ENCODE measurements at regions not wholly inside any gene's neighbourhood (a gene's known extent, or its start where the extent isn't known, plus 50 kb on each side); places are given as distances from the start of the nearest gene placed in this dataset. TPM values are rescaled to one million over a fixed set of nuclear protein-coding genes. Genes with fewer than 3 reads are reported as not detected.

- H4K20me1 ChIP-seq (ENCODE audit: insufficient read depth): no peaks in the 10 kb centered on the region
- H3K27me3 ChIP-seq (replicated peaks; ENCODE audit: insufficient read depth): peaks cover 27% of the 10 kb centered on the region
- no peaks in the 10 kb centered on the region for H3K36me3 ChIP-seq (ENCODE audit: low read depth)
- H3K4me3 ChIP-seq: no peak overlapping the region
- no peaks in the 10 kb centered on the region for H3K9me3 ChIP-seq (ENCODE audit: low read depth)
- H3K4me1 ChIP-seq (ENCODE audit: insufficient read depth): no peaks in the 10 kb centered on the region
- H3K4me2 ChIP-seq (ENCODE audit: unreplicated experiment): no peak overlapping the region
- H3K79me2 ChIP-seq (ENCODE audit: insufficient read depth): no peaks in the 10 kb centered on the region
- WGBS, 2 experiments (ENCODE audit: low coverage in 1 of 2, low lambda C conversion rate in 2 of 2, missing lambda C conversion rate in 2 of 2): 83% methylated on average over 4 of the region's 4 CpGs
- no peak overlapping the region for H3K9ac ChIP-seq
- no peak overlapping the region for H3K27ac ChIP-seq
- H3K9me2 ChIP-seq (ENCODE audit: insufficient read depth): 0 out of 2 replicates have a peak, but pooled peaks cover 3% of the 10 kb centered on the region
- in situ Hi-C loops (cut with MboI): no loop called here
- no peaks in the 10 kb centered on the region for H3F3A ChIP-seq (ENCODE audit: insufficient read depth)
- TF ChIP-seq EZH2 (IDR thresholded peaks at IDR 0.05; ENCODE audit: insufficient read depth, poor library complexity, severe bottlenecking) (no peak), EZH2phosphoT487 (IDR thresholded peaks at IDR 0.05; ENCODE audit: insufficient read depth, low read depth) (no peak)
- DNase-seq: no peak
- H2AFZ ChIP-seq: no peak overlapping the region
Observed at GRCh38 chr3:31476209-31476608, 56.5 kb upstream of the STT3B start.

GRCh38 chr3:31479431-31479830 is 53.3 kb upstream of the STT3B start:
- peaks cover 34% of the 10 kb centered on the region for H3K27me3 ChIP-seq (replicated peaks; ENCODE audit: insufficient read depth)
- no peak overlapping the region for H3K4me2 ChIP-seq (ENCODE audit: unreplicated experiment)
- H4K20me1 ChIP-seq (ENCODE audit: insufficient read depth): no peaks in the 10 kb centered on the region
- no peak overlapping the region for H3K27ac ChIP-seq
- DNase-seq: no peak
- no peaks in the 10 kb centered on the region for H3F3A ChIP-seq (ENCODE audit: insufficient read depth)
- in situ Hi-C loops (cut with MboI): no loop called here
- H3K4me3 ChIP-seq: no peak overlapping the region
- no peak overlapping the region for H2AFZ ChIP-seq
- H3K79me2 ChIP-seq (ENCODE audit: insufficient read depth): no peaks in the 10 kb centered on the region
- H3K9ac ChIP-seq: no peak overlapping the region
- H3K9me2 ChIP-seq (ENCODE audit: insufficient read depth): 0 out of 2 replicates have a peak, but pooled peaks cover 3% of the 10 kb centered on the region
- H3K4me1 ChIP-seq (ENCODE audit: insufficient read depth): no peaks in the 10 kb centered on the region
- 88% methylated on average over 1 of the region's 1 CpG for WGBS, 2 experiments (ENCODE audit: low coverage in 1 of 2, low lambda C conversion rate in 2 of 2, missing lambda C conversion rate in 2 of 2)
- TF ChIP-seq EZH2phosphoT487 (IDR thresholded peaks at IDR 0.05; ENCODE audit: insufficient read depth, low read depth): no peak
- no peak for TF ChIP-seq EZH2 (IDR thresholded peaks at IDR 0.05; ENCODE audit: insufficient read depth, poor library complexity, severe bottlenecking)
- H3K36me3 ChIP-seq (ENCODE audit: low read depth): no peaks in the 10 kb centered on the region
- H3K9me3 ChIP-seq (ENCODE audit: low read depth): no peaks in the 10 kb centered on the region

GRCh38 chr3:31481697-31482096 is 51.0 kb upstream of the STT3B start:
- Histone ChIP-seq H2AFZ (no peak overlapping the region), H4K20me1 (ENCODE audit: insufficient read depth) (no peaks in the 10 kb centered on the region), H3K79me2 (ENCODE audit: insufficient read depth) (no peaks in the 10 kb centered on the region), H3K27me3 (replicated peaks; ENCODE audit: insufficient read depth) (peaks cover 14% of the 10 kb centered on the region; the same call in 1 of the 2 replicates), H3K4me1 (ENCODE audit: insufficient read depth) (no peaks in the 10 kb centered on the region), H3F3A (ENCODE audit: insufficient read depth) (no peaks in the 10 kb centered on the region), H3K4me3 (no peak overlapping the region), H3K36me3 (ENCODE audit: low read depth) (no peaks in the 10 kb centered on the region), H3K9me2 (ENCODE audit: insufficient read depth) (0 out of 2 replicates have a peak, but pooled peaks cover under 1% of the 10 kb centered on the region), H3K4me2 (ENCODE audit: unreplicated experiment) (no peak overlapping the region), H3K9me3 (ENCODE audit: low read depth) (no peaks in the 10 kb centered on the region), H3K9ac (no peak overlapping the region), H3K27ac (no peak overlapping the region)
- TF ChIP-seq EZH2 (IDR thresholded peaks at IDR 0.05; ENCODE audit: insufficient read depth, poor library complexity, severe bottlenecking): no peak
- no peak for TF ChIP-seq EZH2phosphoT487 (IDR thresholded peaks at IDR 0.05; ENCODE audit: insufficient read depth, low read depth)
- in situ Hi-C loops (cut with MboI): no loop called here
- WGBS, 2 experiments (ENCODE audit: low coverage in 1 of 2, low lambda C conversion rate in 2 of 2, missing lambda C conversion rate in 2 of 2): 64 to 68% methylated on average over 3 of the region's 3 CpGs
- DNase-seq: no peak

- no peaks in the 10 kb centered on the region for H4K20me1 ChIP-seq (ENCODE audit: insufficient read depth)
- no peak overlapping the region for H3K4me3 ChIP-seq
- no peak overlapping the region for H2AFZ ChIP-seq
- TF ChIP-seq EZH2phosphoT487 (IDR thresholded peaks at IDR 0.05; ENCODE audit: insufficient read depth, low read depth) (no peak), EZH2 (IDR thresholded peaks at IDR 0.05; ENCODE audit: insufficient read depth, poor library complexity, severe bottlenecking) (no peak)
- H3K4me2 ChIP-seq (ENCODE audit: unreplicated experiment): no peak overlapping the region
- no peaks in the 10 kb centered on the region for H3F3A ChIP-seq (ENCODE audit: insufficient read depth)
- no peaks in the 10 kb centered on the region for H3K36me3 ChIP-seq (ENCODE audit: low read depth)
- in situ Hi-C loops (cut with MboI): no loop called here
- no peak overlapping the region for H3K27ac ChIP-seq
- H3K27me3 ChIP-seq (replicated peaks; ENCODE audit: insufficient read depth): peaks cover 11% of the 10 kb centered on the region; the same call in 1 of the 2 replicates
- no peaks in the 10 kb centered on the region for H3K4me1 ChIP-seq (ENCODE audit: insufficient read depth)
- H3K9me3 ChIP-seq (ENCODE audit: low read depth): no peaks in the 10 kb centered on the region
- H3K9ac ChIP-seq: no peak overlapping the region
- no peaks in the 10 kb centered on the region for H3K9me2 ChIP-seq (ENCODE audit: insufficient read depth)
- WGBS, 2 experiments (ENCODE audit: low coverage in 1 of 2, low lambda C conversion rate in 2 of 2, missing lambda C conversion rate in 2 of 2): 24 to 27% methylated on average over 3 of the region's 3 CpGs
- no peak for DNase-seq
- H3K79me2 ChIP-seq (ENCODE audit: insufficient read depth): no peaks in the 10 kb centered on the region
Observed at GRCh38 chr3:31482493-31483200, 50.1 kb upstream of the STT3B start.

Small RNAs in the stretch of these regions (microRNA-seq; reads per million reads assigned to microRNA genes)
- gene MIR466 (ENCODE audit: borderline number of aligned reads): 5.6 reads per million, percentile 2 among the genes with 10 or more reads in this experiment

Small RNAs in the stretch of these regions (small RNA-seq; reads per million reads assigned to genes)
- gene MIR466 (ENCODE audit: low read depth, low replicate concordance): not detected
- gene RNA5SP127 (ENCODE audit: low read depth, low replicate concordance): not detected

Measured in GM23248 (cell line).